Coronary artery (tissue), 2 donors: ENCODE measurements at regions not wholly inside any gene's neighbourhood (a gene's known extent, or its start where the extent isn't known, plus 50 kb on each side); places are given as distances from the start of the nearest gene placed in this dataset.

Experiments
- DNase-seq: peaks from one replicate; pipeline ENCODE4 v3.0.0-alpha.2; 2017; ENCODE audit warnings: low spot score
- H3K27ac ChIP-seq, 2 donors: fragments of 200-600 bp; sonication (generic); one replicate each; pipeline ENCODE4 v1.5.1; 2016 to 2019
- H3K4me3 ChIP-seq: fragments of 200-600 bp; sonication (generic); 2 replicates; pipeline ENCODE4 v1.5.1; 2016; ENCODE audit warnings: mild to moderate bottlenecking, moderate library complexity
- CTCF ChIP-seq: fragments of 200-600 bp; sonication (generic); IDR thresholded peaks from one replicate; pipeline ENCODE4 v1.5.1; 2019; ENCODE audit warnings: antibody characterized with exemption

DNA sequence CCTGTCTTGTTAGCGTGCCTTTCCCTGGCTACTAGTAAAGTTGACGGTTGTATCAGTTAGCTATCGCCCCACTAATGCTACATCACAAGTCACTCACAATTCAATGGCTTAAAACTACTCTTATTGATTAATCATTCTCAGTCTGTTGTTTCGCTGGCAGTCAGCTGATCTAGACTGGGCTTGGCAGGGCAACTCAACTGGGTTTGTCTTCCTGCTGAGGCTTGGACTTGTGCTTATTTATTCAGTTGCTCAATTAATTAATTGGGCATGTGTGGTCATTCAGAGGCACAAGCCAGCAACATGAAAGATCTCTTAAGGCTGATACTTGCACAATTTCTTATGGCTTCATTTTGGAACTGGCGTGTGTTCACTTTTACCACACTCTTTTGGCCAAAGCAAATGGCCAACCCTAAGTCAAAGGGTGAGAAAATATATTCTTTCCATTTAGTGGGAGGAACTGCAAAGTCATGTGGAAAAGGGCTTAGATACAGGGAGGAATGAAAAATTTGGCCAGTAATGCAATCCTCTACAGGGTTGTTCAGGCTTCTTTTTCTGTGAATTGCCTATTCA, 333.5 kb downstream of the GPR37 start:
- DNase-seq = no peak
- H3K27ac ChIP-seq = no peak overlapping the region
- H3K4me3 ChIP-seq = no peak overlapping the region
- TF ChIP-seq CTCF = no peak

- Histone ChIP-seq H3K4me3 (no peak overlapping the region), H3K27ac (no peak overlapping the region)
- no peak for TF ChIP-seq CTCF
- DNase-seq = no peak
Observed at GRCh38 chr7:124429923-124430322, 335.7 kb downstream of the GPR37 start.

DNA sequence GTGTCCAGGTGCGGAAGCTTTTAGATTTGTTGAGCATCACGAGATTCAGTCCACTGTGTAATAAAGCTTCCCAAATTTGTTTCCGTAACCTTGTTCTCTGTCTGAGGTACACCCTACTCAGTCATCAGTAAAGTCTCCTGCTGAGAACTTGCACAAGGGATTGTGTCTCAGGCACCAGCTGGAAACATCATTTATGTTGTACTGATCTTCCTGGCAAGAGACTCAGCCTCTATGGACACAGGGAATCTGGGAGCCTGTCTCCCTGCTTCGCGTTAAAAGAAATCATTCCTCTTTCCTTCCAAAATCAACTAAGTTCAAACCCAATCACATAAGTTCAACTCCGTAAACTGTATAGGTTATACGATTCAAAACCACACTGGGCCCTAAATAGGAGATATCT, 336.8 kb downstream of the GPR37 start:
- Histone ChIP-seq H3K27ac (no peak overlapping the region), H3K4me3 (no peak overlapping the region)
- no peak for TF ChIP-seq CTCF
- no peak for DNase-seq

GRCh38 chr7:124426621-124427020, 339.0 kb downstream of the GPR37 start:
- H3K4me3 ChIP-seq = no peak overlapping the region
- DNase-seq = no peak
- no peak for TF ChIP-seq CTCF
- no peak overlapping the region for H3K27ac ChIP-seq

DNA sequence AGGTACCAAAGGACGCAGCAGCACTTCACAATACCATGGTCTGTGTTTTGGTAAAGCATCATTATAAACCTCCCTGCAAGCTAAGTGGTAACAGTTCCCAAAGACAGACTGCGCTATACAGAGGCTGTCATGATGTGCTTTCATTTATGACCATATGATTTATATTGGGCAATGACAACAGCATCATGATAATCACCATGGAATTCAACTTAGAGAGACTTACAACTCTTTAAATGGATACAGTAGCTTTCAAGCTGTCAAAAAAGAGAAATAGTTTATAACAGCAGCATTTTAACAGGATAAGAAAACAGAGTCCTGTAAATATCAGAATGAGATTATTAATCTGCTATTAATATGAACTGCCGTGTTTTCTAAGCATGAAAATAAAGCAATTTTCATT, 341.7 kb downstream of the GPR37 start:
- no peak for DNase-seq
- Histone ChIP-seq H3K4me3 (no peak overlapping the region), H3K27ac (no peak overlapping the region)
- no peak for TF ChIP-seq CTCF

GRCh38 chr7:124422081-124422480, 343.5 kb downstream of the GPR37 start:
- no peak for TF ChIP-seq CTCF
- no peak overlapping the region for H3K4me3 ChIP-seq
- no peak overlapping the region for H3K27ac ChIP-seq
- DNase-seq = no peak

DNA sequence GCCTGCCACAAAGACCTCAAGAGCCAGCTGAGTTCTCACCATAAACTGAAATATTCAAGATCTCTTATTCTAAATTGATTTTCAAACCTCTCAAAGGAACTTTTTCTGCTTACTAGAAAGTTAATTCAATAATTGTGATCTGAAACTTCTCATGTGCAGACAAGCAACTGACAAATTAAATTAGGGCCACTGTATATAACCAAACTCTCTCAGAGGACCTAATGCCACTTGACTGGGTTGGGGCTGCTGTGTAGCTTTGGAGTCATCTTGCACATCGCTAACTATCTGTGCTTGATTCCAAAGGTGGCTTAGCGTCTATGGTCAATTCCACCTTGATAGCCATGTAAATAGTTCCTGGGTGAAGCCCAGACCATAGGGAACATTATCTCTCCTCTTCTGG, 345.2 kb downstream of the GPR37 start:
- no peak for DNase-seq
- H3K4me3 ChIP-seq = no peak overlapping the region
- no peak overlapping the region for H3K27ac ChIP-seq
- TF ChIP-seq CTCF = no peak
